ENCODE measurements at regions not wholly inside any gene's neighbourhood (a gene's known extent, or its start where the extent isn't known, plus 50 kb on each side); places are given as distances from the start of the nearest gene placed in this dataset.

- no peak for DNase-seq (ENCODE audit: extremely low read depth in 1 of 11, low read depth in 9 of 11, low spot score in 4 of 11)
These were observed 330.3 kb upstream of the ZNF32 start for GRCh38 chr10:43978936-43979335.

GRCh38 chr10:43978091-43978490 is 329.4 kb upstream of the ZNF32 start:
- DNase-seq (ENCODE audit: extremely low read depth in 1 of 11, low read depth in 9 of 11, low spot score in 4 of 11), result no peak

GRCh38 chr10:43976292-43976691 is 327.6 kb upstream of the ZNF32 start:
- no peak for DNase-seq (ENCODE audit: extremely low read depth in 1 of 11, low read depth in 9 of 11, low spot score in 4 of 11)

DNA sequence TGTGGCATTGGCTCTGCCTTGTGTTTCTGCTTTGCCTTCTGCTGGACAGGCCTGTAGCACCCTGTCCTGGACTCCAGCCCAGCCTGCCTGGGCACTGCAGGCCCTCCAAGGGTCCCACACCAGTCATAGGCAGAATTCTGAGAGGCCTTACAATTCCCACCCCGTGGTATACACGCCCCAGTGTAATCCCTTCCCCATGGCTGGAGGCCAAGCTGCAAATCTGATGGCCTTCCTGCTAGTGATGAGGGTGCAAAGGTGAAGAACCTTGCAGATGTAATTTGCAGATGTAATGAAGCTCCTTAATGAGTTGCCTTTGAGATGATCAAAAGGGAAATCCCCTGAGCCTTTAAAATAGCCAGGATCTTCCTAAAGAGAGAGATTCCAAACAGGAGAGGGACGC is 325.1 kb upstream of the ZNF32 start:
- no peak for DNase-seq (ENCODE audit: extremely low read depth in 1 of 11, low read depth in 9 of 11, low spot score in 4 of 11)

DNA sequence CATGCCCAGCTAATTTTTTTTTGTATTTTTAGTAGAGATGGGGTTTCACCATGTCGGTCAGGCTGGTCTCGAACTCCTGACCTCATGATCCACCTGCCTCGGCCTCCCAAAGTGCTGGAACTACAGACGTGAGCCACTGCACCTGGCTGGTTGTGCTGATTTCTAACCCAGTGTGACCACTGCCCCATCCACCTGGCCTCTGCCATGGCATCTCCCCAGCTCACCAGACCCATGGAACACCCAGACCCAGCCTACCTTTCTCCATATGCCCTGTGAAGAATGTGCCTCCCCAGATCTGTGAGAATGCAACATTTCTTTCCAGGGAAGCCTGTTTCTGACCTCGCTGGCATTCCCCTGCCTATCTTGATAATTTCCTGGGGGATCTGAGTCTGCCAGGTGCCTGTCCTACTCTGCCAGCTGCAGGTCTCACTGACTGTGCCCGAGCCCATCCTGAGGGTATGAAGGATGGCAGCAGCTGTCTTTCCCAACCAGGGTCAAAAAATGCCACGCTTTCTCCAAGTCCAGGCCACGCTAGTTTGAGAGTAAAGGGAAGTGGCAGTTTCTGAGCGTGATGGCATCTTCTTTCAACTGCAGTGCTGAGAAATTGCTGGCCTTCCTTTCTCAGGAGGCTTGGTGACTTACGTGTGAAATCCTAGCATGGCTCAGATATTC is 324.4 kb upstream of the ZNF32 start:
- DNase-seq (ENCODE audit: extremely low read depth in 1 of 11, low read depth in 9 of 11, low spot score in 4 of 11), result no peak

DNA sequence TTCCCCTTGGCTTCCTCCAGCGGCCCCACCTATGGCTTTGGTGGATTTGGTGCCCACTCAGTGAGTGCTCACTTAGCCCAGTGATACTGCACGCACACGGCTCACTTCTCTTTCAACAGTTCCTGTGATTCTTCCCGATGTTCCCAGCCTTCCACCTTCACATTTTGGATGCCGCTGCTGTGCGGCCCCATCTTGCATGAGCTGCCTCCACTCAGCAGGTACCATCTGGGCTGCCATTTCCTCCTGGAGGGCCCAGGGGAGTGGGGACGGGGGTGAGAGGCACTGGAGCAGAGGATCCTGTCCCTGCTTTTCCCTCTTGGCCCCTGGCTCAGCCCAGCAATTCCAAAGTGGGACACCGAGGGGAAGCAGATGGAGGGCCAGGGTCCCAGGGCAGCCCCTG is 323.3 kb upstream of the ZNF32 start:
- DNase-seq (ENCODE audit: extremely low read depth in 1 of 11, low read depth in 9 of 11, low spot score in 4 of 11), result no peak

GRCh38 chr10:43971306-43971705 is 322.6 kb upstream of the ZNF32 start:
- DNase-seq (ENCODE audit: extremely low read depth in 1 of 11, low read depth in 9 of 11, low spot score in 4 of 11), result no peak

DNA sequence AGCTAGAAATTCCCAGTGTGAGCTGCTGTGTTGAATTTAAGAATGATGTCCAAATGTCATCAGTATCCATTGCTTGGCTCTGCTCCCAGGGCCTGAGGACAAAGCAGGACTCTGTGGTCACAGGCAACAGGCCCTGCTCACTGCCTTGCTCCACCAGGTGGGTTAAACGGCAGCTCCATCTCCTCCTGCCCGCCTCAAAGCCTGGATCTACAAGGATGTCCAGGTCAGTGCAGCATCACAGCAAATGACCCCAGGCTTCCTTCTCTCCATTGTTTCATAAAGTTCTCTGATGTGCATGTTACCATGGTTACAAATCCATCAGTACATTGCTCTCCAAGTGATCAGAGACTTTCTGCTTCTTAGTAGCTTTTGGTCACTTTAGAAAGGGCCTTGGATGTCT is 322.0 kb upstream of the ZNF32 start:
- DNase-seq (ENCODE audit: extremely low read depth in 1 of 11, low read depth in 9 of 11, low spot score in 4 of 11), result no peak

GRCh38 chr10:43970018-43970698 is 321.5 kb upstream of the ZNF32 start:
- DNase-seq (ENCODE audit: extremely low read depth in 1 of 11, low read depth in 9 of 11, low spot score in 4 of 11), result no peak

DNA sequence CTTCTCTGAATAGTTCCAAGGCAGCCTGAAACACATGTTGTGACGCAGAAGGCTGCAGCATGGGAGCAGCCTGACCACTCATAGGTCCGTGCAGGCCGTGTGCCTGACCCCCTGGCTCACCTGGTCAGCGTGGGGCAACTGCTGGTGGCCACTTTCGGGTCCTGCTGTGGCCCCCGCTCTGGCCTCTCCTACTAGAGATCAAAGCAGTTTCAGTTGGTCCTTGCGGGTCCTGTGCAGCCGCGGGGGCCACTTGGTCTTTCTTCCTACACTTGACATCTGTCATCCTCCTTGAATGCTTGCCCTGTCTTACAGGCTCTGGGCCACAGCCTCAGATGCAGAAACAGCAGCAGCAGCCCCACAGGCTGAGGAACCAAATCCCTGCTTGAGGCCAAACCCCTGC is 320.8 kb upstream of the ZNF32 start:
- no peak for DNase-seq (ENCODE audit: extremely low read depth in 1 of 11, low read depth in 9 of 11, low spot score in 4 of 11)

GRCh38 chr10:43968961-43969360 is 320.3 kb upstream of the ZNF32 start:
- no peak for DNase-seq (ENCODE audit: extremely low read depth in 1 of 11, low read depth in 9 of 11, low spot score in 4 of 11)

DNA sequence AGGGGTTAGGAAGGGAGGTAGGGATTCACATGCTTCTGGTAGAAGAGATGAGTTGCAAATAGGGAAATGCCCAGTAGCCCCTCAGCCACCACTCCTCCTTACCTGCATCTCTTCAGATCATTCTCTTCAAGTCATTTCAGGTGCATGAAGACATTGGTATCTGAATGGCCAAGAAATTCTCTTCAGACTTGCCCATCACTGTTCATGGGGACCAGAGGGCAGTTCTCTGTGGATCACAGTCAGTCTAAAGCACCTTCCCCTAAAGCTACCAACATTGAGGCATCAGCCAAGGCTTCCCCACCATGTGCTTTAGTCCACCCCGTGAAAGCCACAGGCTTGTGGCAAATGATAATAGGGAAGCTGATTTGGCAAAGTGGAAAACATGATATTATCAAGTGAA is 319.4 kb upstream of the ZNF32 start:
- DNase-seq (ENCODE audit: extremely low read depth in 1 of 11, low read depth in 9 of 11, low spot score in 4 of 11), result no peak

- no peak for DNase-seq (ENCODE audit: extremely low read depth in 1 of 11, low read depth in 9 of 11, low spot score in 4 of 11)
These were observed 317.9 kb upstream of the ZNF32 start for GRCh38 chr10:43966571-43966965.

DNA sequence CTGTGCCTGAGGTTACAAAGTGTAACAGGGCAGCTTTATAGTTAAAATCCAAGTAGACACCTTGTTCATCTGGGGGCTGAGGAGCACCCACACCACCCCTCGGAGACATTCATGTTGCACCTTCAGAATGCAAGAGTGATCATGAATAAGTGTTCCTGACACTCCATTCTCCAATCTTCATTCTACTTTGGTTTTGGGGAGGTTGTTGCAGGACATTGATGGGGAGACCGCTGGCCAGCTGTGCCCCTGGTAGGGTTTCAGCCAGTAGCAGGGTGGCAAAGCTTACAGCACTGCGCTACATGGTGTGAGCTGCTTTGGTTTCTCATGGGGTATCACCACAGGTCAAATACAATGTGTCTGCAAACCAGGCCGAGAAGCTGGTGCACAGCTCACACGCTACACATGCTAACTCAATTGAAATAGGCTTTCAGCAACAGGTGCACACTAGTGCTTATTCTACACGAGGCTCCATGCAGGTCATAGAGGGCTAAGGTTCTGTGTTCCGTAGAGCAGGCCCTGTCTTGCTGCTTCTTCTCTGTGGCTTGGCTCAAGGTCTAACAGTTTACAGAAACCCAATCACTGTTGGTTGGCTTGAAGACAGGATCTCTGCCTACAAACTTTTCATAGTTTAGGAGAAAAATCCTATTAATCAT is 317.4 kb upstream of the ZNF32 start:
- no peak for DNase-seq (ENCODE audit: extremely low read depth in 1 of 11, low read depth in 9 of 11, low spot score in 4 of 11)

GRCh38 chr10:43965033-43965917 is 316.6 kb upstream of the ZNF32 start:
- no peak for DNase-seq (ENCODE audit: extremely low read depth in 1 of 11, low read depth in 9 of 11, low spot score in 4 of 11)

DNA sequence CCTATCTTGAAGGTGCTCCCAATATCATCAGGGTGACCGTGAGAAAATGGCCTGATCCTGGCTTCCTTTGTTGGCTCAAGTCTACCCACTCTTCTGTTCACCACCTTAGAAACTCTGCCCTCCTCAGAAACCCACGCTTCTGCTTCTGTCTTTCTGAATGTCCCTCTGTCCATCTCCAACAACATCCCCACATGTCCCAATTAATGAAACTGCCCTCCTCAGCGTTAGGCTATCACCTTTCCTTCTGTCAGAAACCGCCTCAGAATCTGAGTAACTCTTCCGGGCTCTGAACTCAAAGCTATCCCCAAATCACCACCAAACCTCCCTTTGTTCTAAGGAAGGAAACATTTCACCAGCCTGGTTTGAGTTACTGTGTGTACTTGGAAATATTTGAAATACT is 315.8 kb upstream of the ZNF32 start:
- DNase-seq (ENCODE audit: extremely low read depth in 1 of 11, low read depth in 9 of 11, low spot score in 4 of 11), result no peak

- DNase-seq (ENCODE audit: extremely low read depth in 1 of 11, low read depth in 9 of 11, low spot score in 4 of 11), result no peak
These were observed 315.2 kb upstream of the ZNF32 start for GRCh38 chr10:43963793-43964425.

DNA sequence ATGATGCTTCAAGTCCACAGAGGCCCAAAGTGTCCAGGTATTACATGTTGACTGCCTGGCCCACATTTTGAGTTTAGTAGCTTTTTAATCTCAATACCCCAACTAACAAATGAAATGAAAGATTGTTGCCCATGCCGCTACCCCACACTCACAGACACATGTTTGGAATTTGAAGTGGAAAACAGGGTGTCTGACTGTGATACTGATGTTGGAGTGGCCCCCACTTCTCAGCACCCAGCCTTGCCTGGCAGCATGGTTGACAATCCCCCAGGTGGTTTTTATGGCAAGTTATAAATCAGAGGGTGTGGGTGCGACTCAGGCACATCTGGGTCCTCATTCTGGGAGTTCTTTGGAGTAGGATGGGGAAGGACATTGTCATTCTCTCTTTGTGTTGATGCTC is 314.7 kb upstream of the ZNF32 start:
- no peak for DNase-seq (ENCODE audit: extremely low read depth in 1 of 11, low read depth in 9 of 11, low spot score in 4 of 11)

All from renal cortex interstitium (tissue), 11 donors.